ENCODE measurements at regions not wholly inside any gene's neighbourhood (a gene's known extent, or its start where the extent isn't known, plus 50 kb on each side); places are given as distances from the start of the nearest gene placed in this dataset.

DNA sequence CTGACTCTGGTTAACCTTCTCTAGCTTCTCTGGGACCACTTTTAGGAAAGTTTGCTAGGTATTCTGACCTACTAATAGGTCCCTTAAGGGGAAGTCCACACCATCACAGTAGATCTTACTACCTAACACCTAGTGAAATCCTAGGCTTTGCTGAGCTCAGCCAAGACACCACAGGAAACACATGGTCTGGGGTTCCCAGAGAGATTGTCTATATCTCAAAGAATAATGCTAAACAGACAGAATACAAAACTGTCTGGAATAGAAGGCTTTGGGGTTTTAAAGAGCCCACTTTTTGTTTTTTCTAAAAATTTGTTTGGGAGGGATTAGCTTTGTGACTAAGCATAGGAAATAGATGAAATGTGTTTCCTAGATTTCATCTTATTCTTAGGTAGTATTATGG is 395.1 kb downstream of the ARHGEF28 start:
- Histone ChIP-seq H3K23ac (ENCODE audit: insufficient read length) (no peak overlapping the region), H4K5ac (ENCODE audit: insufficient read length, low read depth, low read length) (no peak overlapping the region), H4K20me1 (replicated peaks in 1 of 2; ENCODE audit: control insufficient read depth in 1 of 2, insufficient read depth in 2 of 2, low read length in 2 of 2) (no peaks in the 10 kb centered on the region), H3K4me1 (replicated peaks in 1 of 4; ENCODE audit: control insufficient read depth in 3 of 4, insufficient read depth in 4 of 4, low read length in 3 of 4) (no peaks in the 10 kb centered on the region), H3K4ac (replicated peaks; ENCODE audit: insufficient read length, low read depth, low read length) (no peak overlapping the region), H3K18ac (ENCODE audit: extremely low read depth, low read length) (no peak overlapping the region), H2AFZ (ENCODE audit: low read length) (no peak overlapping the region), H2AK5ac (ENCODE audit: low read depth, low read length) (no peak overlapping the region), H3K56ac (replicated peaks; ENCODE audit: insufficient read length, low read depth, low read length) (no peak overlapping the region), H2BK5ac (ENCODE audit: low read depth, low read length) (no peak overlapping the region), H3K4me3 (ENCODE audit: extremely low read depth in 1 of 4, insufficient read depth in 2 of 4, low read depth in 3 of 4, low read length in 4 of 4) (no peak overlapping the region), H3K27ac (ENCODE audit: low read depth, low read length) (no peak overlapping the region), H2BK120ac (replicated peaks; ENCODE audit: low read depth, low read length) (no peak overlapping the region), H2BK20ac (ENCODE audit: low read length) (no peak overlapping the region), H3K9ac (replicated peaks in 1 of 4; ENCODE audit: extremely low read depth in 1 of 4, low read depth in 3 of 4, low read length in 3 of 4) (no peak overlapping the region), H3K14ac (ENCODE audit: insufficient read length) (no peak overlapping the region), H3K23me2 (ENCODE audit: low read depth, low read length) (no peaks in the 10 kb centered on the region), H3K9me3 (ENCODE audit: insufficient read depth in 2 of 2, low read depth in 1 of 2, low read length in 1 of 2) (no peaks in the 10 kb centered on the region), H2BK12ac (ENCODE audit: low read depth, low read length) (no peak overlapping the region), H3K79me1 (ENCODE audit: low read depth, low read length) (no peaks in the 10 kb centered on the region), H3K4me2 (ENCODE audit: insufficient read depth in 1 of 2, low read depth in 2 of 2, low read length in 2 of 2) (no peak overlapping the region), H4K91ac (replicated peaks; ENCODE audit: insufficient read length, low read length) (no peak overlapping the region), H4K8ac (ENCODE audit: extremely low read depth, insufficient read depth, low read length) (no peak overlapping the region), H3K79me2 (ENCODE audit: control insufficient read depth in 1 of 2, insufficient read depth in 2 of 2, low read length in 2 of 2) (no peaks in the 10 kb centered on the region), H2BK15ac (ENCODE audit: low read length) (no peak overlapping the region), H3K36me3 (ENCODE audit: control insufficient read depth in 2 of 4, insufficient read depth in 4 of 4, low read length in 3 of 4) (no peaks in the 10 kb centered on the region), H3K27me3 (replicated peaks in 1 of 4; ENCODE audit: control insufficient read depth in 3 of 4, extremely low read depth in 1 of 4, insufficient read depth in 3 of 4, low read length in 3 of 4) (no peaks in the 10 kb centered on the region)
- ChIA-PET CTCF (ENCODE audit: partially characterized antibody) (interaction anchor here (0.6 to 1.5 kb wide), 4 partner anchors 17 to 23 kb away, joined by 3 to 4 read pairs (median 3); no protein-coding TSS in a partner anchor), POLR2A (ENCODE audit: partially characterized antibody) (no interaction called here)
- FAIRE-seq = no peak
- TF ChIP-seq TBP (IDR thresholded peaks at IDR 0.05; ENCODE audit: low read depth, low read length) = no peak
- TF ChIP-seq SUZ12 (IDR thresholded peaks at IDR 0.05; ENCODE audit: low read length) = no peak
- no peak for TF ChIP-seq CTBP2 (IDR thresholded peaks at IDR 0.05; ENCODE audit: borderline replicate concordance, insufficient read depth, insufficient read length, low read length)
- TF ChIP-seq, protein P1, sequence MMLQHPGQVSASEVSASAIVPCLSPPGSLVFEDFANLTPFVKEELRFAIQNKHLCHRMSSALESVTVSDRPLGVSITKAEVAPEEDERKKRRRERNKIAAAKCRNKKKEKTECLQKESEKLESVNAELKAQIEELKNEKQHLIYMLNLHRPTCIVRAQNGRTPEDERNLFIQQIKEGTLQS (IDR thresholded peaks at IDR 0.05; ENCODE audit: insufficient read depth, low read depth, low read length) = no peak
- TF ChIP-seq SRF (IDR thresholded peaks at IDR 0.05; ENCODE audit: low read depth, low read length) = no peak
- DNase-seq (ENCODE audit: low read depth in 1 of 2, low spot score in 2 of 2) = no peak
